ENCODE measurements at regions not wholly inside any gene's neighbourhood (a gene's known extent, or its start where the extent isn't known, plus 50 kb on each side); places are given as distances from the start of the nearest gene placed in this dataset.

- Histone ChIP-seq H2BK15ac (ENCODE audit: low read length) (no peak overlapping the region), H3K4me3 (ENCODE audit: extremely low read depth in 1 of 4, insufficient read depth in 2 of 4, low read depth in 3 of 4, low read length in 4 of 4) (no peak overlapping the region), H2BK12ac (ENCODE audit: low read depth, low read length) (no peak overlapping the region), H2AFZ (ENCODE audit: low read length) (no peak overlapping the region), H3K79me1 (ENCODE audit: low read depth, low read length) (no peaks in the 10 kb centered on the region), H4K5ac (ENCODE audit: insufficient read length, low read depth, low read length) (no peak overlapping the region), H3K23ac (ENCODE audit: insufficient read length) (no peak overlapping the region), H3K4me1 (replicated peaks in 1 of 4; ENCODE audit: control insufficient read depth in 3 of 4, insufficient read depth in 4 of 4, low read length in 3 of 4) (no peaks in the 10 kb centered on the region), H3K9ac (replicated peaks in 1 of 4; ENCODE audit: extremely low read depth in 1 of 4, low read depth in 3 of 4, low read length in 3 of 4) (no peak overlapping the region), H3K14ac (ENCODE audit: insufficient read length) (no peak overlapping the region), H3K9me3 (ENCODE audit: insufficient read depth in 2 of 2, low read depth in 1 of 2, low read length in 1 of 2) (no peaks in the 10 kb centered on the region), H3K79me2 (ENCODE audit: control insufficient read depth in 1 of 2, insufficient read depth in 2 of 2, low read length in 2 of 2) (no peaks in the 10 kb centered on the region), H3K27ac (ENCODE audit: low read depth, low read length) (no peak overlapping the region), H3K56ac (replicated peaks; ENCODE audit: insufficient read length, low read depth, low read length) (no peak overlapping the region), H2AK5ac (ENCODE audit: low read depth, low read length) (no peak overlapping the region), H3K27me3 (replicated peaks in 1 of 4; ENCODE audit: control insufficient read depth in 3 of 4, extremely low read depth in 1 of 4, insufficient read depth in 3 of 4, low read length in 3 of 4) (no peaks in the 10 kb centered on the region), H3K36me3 (ENCODE audit: control insufficient read depth in 2 of 4, insufficient read depth in 4 of 4, low read length in 3 of 4) (no peaks in the 10 kb centered on the region), H3K4me2 (ENCODE audit: insufficient read depth in 1 of 2, low read depth in 2 of 2, low read length in 2 of 2) (no peak overlapping the region), H4K91ac (replicated peaks; ENCODE audit: insufficient read length, low read length) (no peak overlapping the region), H4K20me1 (replicated peaks in 1 of 2; ENCODE audit: control insufficient read depth in 1 of 2, insufficient read depth in 2 of 2, low read length in 2 of 2) (no peaks in the 10 kb centered on the region), H2BK5ac (ENCODE audit: low read depth, low read length) (no peak overlapping the region), H3K23me2 (ENCODE audit: low read depth, low read length) (no peaks in the 10 kb centered on the region), H3K18ac (ENCODE audit: extremely low read depth, low read length) (no peak overlapping the region), H2BK20ac (ENCODE audit: low read length) (no peak overlapping the region), H2BK120ac (replicated peaks; ENCODE audit: low read depth, low read length) (no peak overlapping the region), H3K4ac (replicated peaks; ENCODE audit: insufficient read length, low read depth, low read length) (no peak overlapping the region), H4K8ac (ENCODE audit: extremely low read depth, insufficient read depth, low read length) (no peak overlapping the region)
- no peak for TF ChIP-seq KDM5A (IDR thresholded peaks at IDR 0.05; ENCODE audit: low read length)
- TF ChIP-seq TCF12 (IDR thresholded peaks at IDR 0.05; ENCODE audit: low read depth, low read length): no peak
- TF ChIP-seq EZH2 (IDR thresholded peaks at IDR 0.05; ENCODE audit: low read depth, low read length, severe bottlenecking): no peak
- no peak for TF ChIP-seq TBP (IDR thresholded peaks at IDR 0.05; ENCODE audit: low read depth, low read length)
- no peak for TF ChIP-seq SIX5 (IDR thresholded peaks at IDR 0.05; ENCODE audit: low read depth, low read length)
- no peak for TF ChIP-seq CHD1 (IDR thresholded peaks at IDR 0.05; ENCODE audit: low read depth, low read length)
- TF ChIP-seq CTCF (IDR thresholded peaks at IDR 0.05; ENCODE audit: control extremely low read depth in 1 of 3, insufficient read depth in 1 of 3, low read depth in 1 of 3, low read length in 3 of 3): no peak
- FAIRE-seq (no peak), DNase-seq (ENCODE audit: low read depth in 1 of 2, low spot score in 2 of 2) (no peak)
- CTCF ChIA-PET (ENCODE audit: partially characterized antibody): interaction anchor here (0.8 to 1.0 kb wide), 2 partner anchors 10 to 545 kb away, joined by 3 read pairs; no protein-coding TSS in a partner anchor
- 90% methylated on average over 3 of the region's 3 CpGs; no CpG with 5 or more reads in 1 of the 2 experiments for WGBS, 2 experiments (ENCODE audit: extremely low coverage in 1 of 2, insufficient coverage in 1 of 2, insufficient read length in 1 of 2, insufficient replicate concordance in 2 of 2, low coverage in 1 of 2, low lambda C conversion rate in 2 of 2, missing lambda C conversion rate in 1 of 2)
- POLR2A ChIA-PET (ENCODE audit: partially characterized antibody): no interaction called here
Measured at GRCh38 chr4:32243926-32244325, 1523.8 kb downstream of the PCDH7 start.
